ENCODE measurements at regions not wholly inside any gene's neighbourhood (a gene's known extent, or its start where the extent isn't known, plus 50 kb on each side); places are given as distances from the start of the nearest gene placed in this dataset.

DNA sequence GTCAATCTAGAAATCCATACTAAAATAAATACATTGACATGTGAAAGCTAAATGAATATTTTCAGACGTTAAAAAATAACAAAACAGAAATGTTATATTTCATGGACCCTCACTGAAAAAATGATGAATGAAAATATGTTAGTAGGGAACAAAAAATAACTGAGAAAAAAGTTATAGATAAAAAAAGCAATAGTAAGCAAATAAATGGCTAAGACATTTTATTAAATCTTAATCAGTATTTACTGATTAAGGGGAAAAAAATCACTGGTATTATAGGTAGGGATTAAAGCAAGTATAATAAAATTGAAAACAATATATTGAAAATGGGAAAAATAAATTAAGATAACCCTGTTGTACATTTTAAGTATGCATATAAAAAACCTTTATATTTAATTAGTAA, 468.1 kb upstream of the MANEA start:
- no peak for TF ChIP-seq NR2F6 (CRISPR knock-in tag; IDR thresholded peaks at IDR 0.05)
- TF ChIP-seq, protein P1, sequence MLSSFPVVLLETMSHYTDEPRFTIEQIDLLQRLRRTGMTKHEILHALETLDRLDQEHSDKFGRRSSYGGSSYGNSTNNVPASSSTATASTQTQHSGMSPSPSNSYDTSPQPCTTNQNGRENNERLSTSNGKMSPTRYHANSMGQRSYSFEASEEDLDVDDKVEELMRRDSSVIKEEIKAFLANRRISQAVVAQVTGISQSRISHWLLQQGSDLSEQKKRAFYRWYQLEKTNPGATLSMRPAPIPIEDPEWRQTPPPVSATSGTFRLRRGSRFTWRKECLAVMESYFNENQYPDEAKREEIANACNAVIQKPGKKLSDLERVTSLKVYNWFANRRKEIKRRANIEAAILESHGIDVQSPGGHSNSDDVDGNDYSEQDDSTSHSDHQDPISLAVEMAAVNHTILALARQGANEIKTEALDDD (IDR thresholded peaks at IDR 0.05) = no peak
- TF ChIP-seq, protein P2, sequence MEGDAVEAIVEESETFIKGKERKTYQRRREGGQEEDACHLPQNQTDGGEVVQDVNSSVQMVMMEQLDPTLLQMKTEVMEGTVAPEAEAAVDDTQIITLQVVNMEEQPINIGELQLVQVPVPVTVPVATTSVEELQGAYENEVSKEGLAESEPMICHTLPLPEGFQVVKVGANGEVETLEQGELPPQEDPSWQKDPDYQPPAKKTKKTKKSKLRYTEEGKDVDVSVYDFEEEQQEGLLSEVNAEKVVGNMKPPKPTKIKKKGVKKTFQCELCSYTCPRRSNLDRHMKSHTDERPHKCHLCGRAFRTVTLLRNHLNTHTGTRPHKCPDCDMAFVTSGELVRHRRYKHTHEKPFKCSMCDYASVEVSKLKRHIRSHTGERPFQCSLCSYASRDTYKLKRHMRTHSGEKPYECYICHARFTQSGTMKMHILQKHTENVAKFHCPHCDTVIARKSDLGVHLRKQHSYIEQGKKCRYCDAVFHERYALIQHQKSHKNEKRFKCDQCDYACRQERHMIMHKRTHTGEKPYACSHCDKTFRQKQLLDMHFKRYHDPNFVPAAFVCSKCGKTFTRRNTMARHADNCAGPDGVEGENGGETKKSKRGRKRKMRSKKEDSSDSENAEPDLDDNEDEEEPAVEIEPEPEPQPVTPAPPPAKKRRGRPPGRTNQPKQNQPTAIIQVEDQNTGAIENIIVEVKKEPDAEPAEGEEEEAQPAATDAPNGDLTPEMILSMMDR (IDR thresholded peaks at IDR 0.05 in 2 of 3, conservative IDR thresholded peaks at IDR 0.05 in 1 of 3; ENCODE audit: insufficient read depth in 2 of 3, low read depth in 1 of 3, low read length in 3 of 3) = no peak
- TF ChIP-seq SRF (CRISPR knock-in tag; IDR thresholded peaks at IDR 0.05) = no peak
- TF ChIP-seq THAP12 (CRISPR knock-in tag; IDR thresholded peaks at IDR 0.05) = no peak
